ENCODE measurements at regions not wholly inside any gene's neighbourhood (a gene's known extent, or its start where the extent isn't known, plus 50 kb on each side); places are given as distances from the start of the nearest gene placed in this dataset.

GRCh38 chr4:89166971-89167475, 55.7 kb downstream of the TIGD2 start:
- no peak for DNase-seq

- DNase-seq, result peak; percentile 36
Measured at GRCh38 chr4:89171176-89171805, 60.0 kb downstream of the TIGD2 start.

GRCh38 chr4:89172865-89173264, 61.5 kb downstream of the TIGD2 start:
- DNase-seq, result no peak

GRCh38 chr4:89173336-89174090, 62.2 kb downstream of the TIGD2 start:
- peak; percentile 80 for DNase-seq

- no peak for DNase-seq
Measured at GRCh38 chr4:89174784-89175183, 63.5 kb downstream of the TIGD2 start.

GRCh38 chr4:89175611-89176010, 64.3 kb downstream of the TIGD2 start:
- DNase-seq, result no peak

DNA sequence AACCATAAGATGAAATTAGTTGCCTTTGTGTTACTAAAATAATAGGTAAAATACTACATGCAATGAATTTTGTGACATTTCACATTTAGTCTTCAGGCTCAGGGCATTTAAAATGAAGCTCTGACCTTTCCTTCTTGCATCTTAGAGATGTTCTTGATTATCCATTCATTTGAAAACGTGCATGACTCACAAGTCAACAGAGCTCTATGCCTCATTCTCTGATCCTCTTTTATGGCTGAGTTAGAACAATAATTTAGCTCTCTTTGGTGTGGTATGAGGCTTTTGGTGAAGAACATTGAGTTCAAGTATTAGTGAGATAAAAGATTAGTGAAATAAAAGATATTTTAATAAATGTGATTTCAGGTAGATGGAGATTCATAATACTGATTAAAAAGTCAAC, 66.5 kb downstream of the TIGD2 start:
- DNase-seq, result no peak

DNA sequence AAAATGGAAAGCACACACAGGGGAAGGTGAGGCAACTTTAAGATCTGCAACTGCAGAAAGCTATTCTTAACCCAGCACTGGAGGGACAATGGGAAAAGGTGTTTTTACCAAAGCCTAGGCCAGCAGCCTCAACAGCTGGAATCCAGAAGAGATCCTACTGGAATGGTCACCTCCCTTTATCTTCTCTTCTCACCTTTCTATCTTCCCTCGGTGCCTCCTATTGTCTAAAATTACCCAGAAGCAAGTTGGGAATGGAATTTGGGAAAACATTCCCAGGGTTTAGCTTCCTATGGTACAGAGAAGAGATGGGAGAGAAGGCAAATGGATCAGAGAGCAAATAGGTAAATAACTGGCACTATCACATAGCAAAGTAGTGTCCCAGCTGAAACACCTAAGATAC, 73.1 kb downstream of the TIGD2 start:
- no peak for DNase-seq

Measured in NCI-H2227 treated with DMSO at 0.1 percent for 48 hours (cell line).